GM21423 (cell line): ENCODE measurements at regions not wholly inside any gene's neighbourhood (a gene's known extent, or its start where the extent isn't known, plus 50 kb on each side); places are given as distances from the start of the nearest gene placed in this dataset.

ENCODE experiments used
- ATAC-seq: cut with Tn5 transposase; IDR thresholded peaks from one replicate; pipeline ENCODE4 v1.9.1; 2021; ENCODE audit warnings: mild to moderate bottlenecking, moderate library complexity; ENCODE audit not compliant: unreplicated experiment

DNA sequence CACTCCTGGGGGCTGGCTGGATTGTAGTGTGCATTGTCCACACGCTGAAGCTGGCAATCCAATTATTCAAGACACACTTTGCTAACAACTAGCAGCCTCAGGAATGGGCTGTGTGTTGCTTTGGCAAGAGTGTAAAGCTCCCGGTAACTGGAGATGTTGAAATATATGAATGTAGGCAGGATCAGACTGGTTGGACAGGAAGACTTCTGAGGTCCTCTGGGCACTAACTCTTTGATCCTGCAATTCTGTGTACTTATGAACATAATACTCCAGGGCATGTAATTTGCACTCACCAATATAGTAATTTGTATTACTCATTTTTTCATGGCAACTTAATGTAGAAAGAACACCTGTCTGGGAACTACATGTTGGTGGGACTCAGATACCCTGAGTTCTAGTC lies 106.7 kb upstream of the SLC28A3 start:
- no peak for ATAC-seq

- ATAC-seq: no peak
Observed at GRCh38 chr9:84450029-84450428, 109.5 kb upstream of the SLC28A3 start.

DNA sequence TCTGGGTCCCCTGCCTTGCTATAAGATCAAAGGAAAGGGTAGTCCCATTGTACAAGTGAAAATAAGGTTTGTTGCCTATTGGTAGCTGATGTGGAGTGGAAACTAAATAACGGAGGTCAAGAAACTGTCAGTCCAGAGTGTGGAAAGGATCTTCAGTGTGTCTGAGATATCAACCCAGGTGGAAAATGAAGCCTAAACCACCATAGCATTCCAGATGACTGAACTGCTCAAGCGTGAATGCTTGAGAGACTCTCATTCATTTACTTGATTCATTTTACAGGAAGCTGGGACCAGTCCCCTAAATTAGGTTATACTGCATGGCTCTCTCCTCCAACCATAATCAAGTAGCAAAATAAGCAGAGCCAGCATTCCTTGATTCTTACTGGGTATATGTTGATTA lies 116.0 kb upstream of the SLC28A3 start:
- ATAC-seq: no peak

GRCh38 chr9:84460695-84461094 lies 120.1 kb upstream of the SLC28A3 start:
- ATAC-seq: no peak

DNA sequence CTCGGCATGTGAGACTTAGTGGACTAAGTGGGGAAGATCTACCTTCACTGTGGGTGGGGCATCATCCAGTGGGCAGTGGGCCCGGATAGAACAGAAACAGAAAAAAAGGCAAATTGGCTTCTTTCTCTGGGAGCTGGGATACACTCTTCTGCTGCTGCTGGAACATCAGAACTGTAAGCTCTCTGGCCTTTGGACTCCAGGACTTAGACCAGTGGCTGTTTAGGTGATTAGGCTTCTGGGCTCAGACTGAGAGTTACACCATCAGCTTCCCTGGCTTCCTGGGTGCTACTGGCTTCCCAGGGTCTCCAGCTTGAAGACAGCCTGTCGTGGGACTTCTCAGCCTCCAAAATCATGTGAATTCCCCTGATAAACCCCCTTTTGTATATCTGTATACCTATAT lies 122.7 kb upstream of the SLC28A3 start:
- ATAC-seq: no peak

DNA sequence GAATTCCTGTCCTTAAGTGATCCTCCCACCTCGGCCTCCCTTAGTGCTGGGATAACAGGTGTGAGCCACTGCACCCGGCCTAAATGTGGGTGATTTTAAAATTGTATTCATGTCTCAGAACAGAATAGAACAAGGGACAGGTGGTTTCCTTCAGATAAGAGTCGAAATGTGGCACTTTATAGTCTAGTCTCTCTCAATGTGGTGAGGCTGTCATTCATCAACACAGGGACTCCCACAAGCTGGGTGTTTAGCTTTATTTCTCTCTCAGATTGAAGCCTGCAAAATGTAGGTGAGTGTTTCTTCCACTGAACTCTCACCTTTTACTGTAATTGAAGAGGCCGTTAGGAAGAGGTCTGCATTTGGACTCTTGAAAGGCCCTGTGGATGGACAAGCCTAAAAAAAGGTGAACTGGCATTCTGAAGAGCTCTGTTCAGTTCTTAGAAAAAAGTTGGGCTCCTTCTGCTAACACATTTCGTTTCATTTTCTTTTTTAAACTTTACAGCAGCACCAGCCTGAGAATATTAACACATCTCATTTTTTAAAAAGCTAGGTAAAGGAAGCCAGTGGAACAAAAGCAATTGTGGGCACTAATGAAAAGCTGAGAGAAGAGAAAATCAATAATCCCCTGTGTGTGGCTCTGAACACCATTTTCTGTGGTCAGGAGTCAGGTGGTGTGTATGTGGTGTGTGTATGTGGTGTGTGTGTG lies 126.2 kb upstream of the SLC28A3 start:
- ATAC-seq: no peak

DNA sequence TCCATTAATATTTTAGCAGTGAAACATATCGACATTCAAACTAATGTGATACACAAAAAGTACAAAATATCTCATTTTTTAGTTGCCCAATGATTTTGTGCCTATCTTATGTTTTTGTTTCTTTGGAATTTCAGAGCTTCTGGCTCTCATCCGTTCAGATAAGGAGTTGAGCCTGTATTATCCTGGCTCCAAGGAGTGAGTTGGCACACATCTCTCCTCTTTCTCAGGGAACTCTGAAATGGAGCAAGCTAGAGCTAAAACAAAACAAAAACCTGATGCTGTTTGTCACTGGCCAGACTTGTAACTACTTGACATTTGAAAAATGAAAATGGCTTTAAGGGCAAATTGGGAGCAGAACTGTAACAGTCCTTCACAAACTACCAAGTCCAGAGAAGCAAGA lies 131.3 kb upstream of the SLC28A3 start:
- no peak for ATAC-seq

DNA sequence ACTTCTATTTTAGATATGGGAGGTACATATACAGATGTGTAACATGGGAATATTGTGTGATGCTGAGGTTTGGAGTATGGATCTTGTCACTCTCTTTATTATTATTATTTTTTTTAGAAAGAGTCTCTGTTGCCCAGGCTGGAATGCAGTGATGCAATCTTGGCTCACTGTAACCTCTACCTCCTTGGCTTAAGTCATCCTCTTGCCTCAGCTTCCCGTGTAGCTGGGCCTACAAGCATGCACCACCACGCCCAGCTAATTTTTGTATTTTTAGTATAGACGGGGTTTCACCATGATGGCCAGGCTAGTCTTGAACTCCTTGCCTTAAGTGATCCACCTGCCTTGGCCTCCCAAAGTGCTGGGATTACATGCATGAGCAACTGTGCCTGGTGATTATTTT lies 138.4 kb upstream of the SLC28A3 start:
- ATAC-seq: no peak

DNA sequence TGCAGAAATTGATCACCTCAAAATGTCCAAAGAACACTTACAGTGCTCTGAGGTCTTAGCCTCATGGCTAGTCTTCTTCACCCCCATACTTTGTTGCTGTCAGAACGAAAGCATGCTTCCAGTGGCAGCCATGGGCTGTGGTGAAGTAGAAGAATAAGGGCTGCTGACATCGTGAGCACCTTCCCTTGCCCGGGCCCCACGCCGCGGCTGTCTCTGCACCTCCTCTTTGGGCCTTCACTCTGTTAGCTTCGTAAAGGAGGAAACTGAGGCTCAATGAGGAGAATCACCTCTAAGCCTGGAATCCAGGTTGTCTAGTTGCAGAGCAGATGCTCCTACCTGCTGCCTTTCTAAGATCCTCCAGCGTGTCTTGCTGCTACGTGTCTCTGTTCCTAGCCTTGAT lies 139.5 kb upstream of the SLC28A3 start:
- ATAC-seq: no peak

GRCh38 chr9:84481231-84481630 lies 140.7 kb upstream of the SLC28A3 start:
- ATAC-seq: no peak

DNA sequence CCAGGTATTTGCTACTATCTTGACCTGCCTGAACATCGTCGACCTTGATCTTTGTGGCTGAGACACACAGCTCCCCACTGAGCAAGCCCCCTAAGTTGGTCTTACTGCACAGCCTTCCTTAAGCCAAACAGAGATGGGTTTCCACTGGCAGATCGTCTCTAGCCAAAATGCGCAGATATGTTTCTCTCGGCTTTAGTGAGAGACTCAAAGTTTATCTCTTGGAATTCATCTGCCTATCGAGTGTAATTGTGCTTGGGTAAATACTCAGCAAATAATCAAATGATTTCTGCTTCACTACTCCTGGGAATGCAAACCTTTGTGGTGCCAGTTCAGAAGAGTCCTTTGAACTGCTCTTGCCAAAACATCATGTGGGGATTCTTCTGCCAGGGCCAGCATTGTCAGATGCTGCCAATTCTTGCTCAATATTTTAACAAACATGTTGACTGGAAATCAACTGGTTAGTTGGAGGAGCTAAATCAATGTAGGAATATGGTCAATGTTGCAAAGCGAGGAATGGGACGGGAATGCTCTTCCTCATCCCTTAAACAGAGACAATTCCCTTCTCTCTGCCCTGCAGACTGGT lies 141.2 kb upstream of the SLC28A3 start:
- no peak for ATAC-seq

DNA sequence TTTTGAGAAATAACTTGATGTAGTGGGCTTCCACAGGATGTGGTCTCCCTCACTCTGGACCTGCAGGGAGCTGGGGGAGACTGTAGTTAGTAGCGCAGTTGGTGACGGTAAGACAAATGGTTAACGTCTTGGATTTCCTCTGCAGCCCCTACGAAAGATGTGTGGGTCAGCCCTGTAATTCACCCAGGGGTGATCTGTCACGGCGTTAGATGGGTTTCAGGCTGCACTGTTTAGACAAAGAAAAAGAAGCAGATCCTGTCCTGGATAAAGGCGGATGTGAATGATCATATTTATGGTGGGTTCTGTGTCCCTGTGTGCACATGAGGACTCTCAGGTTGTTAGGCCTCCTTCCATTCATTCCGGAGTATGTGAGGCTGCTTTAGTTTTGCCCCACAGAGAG lies 142.0 kb upstream of the SLC28A3 start:
- no peak for ATAC-seq

DNA sequence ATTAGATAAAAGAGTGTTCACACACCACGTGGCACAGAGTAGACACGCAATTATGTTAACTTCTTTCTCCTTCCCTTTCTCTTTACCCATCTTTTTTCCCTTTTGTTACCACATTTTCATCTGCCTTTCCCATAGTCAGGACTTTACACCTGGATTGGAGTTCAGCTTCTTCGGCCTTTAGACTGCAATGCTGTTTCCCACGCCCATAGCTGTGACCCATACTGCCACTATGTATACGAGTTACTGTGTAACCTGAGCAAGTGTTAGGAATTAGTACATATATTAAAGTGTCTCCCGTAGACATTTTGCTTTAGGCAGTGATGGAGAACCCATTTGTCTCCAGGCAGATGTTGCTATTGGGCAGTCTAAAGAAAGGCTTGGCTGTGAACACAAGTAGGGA lies 143.6 kb upstream of the SLC28A3 start:
- ATAC-seq: no peak

DNA sequence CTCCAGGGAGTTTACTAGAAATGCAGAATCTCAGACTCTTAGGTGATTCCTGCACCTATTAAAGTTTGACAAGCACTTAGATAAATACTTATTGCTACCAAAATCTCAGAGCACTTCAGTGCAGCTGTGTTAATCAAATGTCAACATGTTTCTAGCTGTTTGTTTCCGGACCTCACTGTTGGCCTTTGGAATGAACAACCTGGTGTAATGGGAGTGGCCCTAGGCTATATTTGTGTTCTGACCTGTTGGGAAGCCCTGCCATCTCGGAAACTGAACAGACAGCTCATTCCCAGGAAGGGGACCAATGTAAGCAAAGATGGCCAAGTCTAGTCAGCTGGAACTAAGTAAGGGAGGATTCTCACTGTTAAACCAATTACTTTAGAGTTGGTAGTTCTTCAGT lies 145.0 kb upstream of the SLC28A3 start:
- ATAC-seq: no peak

GRCh38 chr9:84486663-84487062 lies 146.1 kb upstream of the SLC28A3 start:
- ATAC-seq: no peak

GRCh38 chr9:84490206-84490841 lies 149.8 kb upstream of the SLC28A3 start:
- no peak for ATAC-seq

- ATAC-seq: no peak
Observed at GRCh38 chr9:84490842-84491325, 150.3 kb upstream of the SLC28A3 start.

- ATAC-seq: no peak
Observed at GRCh38 chr9:84492366-84493159, 152.0 kb upstream of the SLC28A3 start.

GRCh38 chr9:84493284-84493947 lies 152.9 kb upstream of the SLC28A3 start:
- no peak for ATAC-seq

DNA sequence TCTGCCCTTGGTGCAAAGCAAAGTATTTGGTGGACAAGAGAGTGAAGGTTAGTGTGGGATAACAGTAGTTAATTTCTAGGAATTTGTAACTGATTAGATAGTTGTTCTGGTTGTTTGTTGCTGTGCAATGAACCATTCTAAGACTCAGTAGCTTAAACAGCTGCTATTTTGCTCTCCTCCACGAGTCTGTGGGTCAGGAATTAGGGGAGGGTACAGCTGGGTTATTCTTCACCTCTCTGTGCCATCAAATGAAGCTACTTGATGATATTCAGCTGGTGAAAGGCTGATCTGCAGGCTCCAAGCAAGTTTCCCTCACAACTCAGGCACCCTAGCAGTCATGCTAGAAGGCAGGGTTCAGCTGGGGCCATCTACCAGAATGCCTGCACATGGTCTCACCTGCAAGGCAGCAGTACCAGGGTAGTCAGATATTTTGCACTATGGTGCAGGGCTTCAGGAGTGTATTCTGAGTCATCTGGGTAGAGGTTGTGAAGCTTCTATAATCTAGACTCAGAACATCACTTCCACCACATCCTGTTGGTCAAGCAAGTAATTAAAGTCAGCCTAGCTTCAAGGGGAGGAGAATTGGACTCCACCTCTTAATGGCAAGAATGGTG lies 159.5 kb upstream of the SLC28A3 start:
- peak; percentile 98 for ATAC-seq

- no peak for ATAC-seq
Observed at GRCh38 chr9:84500826-84501225, 160.3 kb upstream of the SLC28A3 start.
